ENCODE measurements at regions not wholly inside any gene's neighbourhood (a gene's known extent, or its start where the extent isn't known, plus 50 kb on each side); places are given as distances from the start of the nearest gene placed in this dataset.

DNA sequence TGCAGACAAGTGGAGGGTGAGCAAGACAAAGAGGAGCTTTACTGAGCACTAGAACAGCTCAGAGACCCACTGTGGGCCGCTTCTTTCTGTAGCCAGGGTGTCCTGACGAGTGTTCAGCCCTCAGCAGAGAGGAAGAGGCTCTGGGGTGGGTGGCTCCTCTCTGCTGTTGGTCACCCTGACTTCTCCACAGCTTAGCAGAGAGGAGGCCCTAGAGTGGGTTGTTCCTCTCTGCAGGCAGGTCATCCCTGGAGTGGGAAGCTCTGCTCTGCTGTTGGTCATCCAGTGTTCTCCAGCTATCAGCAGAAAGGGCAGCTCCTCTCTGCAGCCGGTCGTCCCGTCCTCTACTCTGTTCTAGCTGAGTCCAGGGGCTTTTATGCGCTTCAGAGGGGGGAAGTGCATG lies 286.5 kb downstream of the ICOS start:
- Histone ChIP-seq H3K9me2 (ENCODE audit: insufficient read depth) (no peaks in the 10 kb centered on the region), H4K20me1 (replicated peaks; ENCODE audit: insufficient read depth) (no peaks in the 10 kb centered on the region), H3K27me3 (ENCODE audit: insufficient read depth) (peaks cover 19% of the 10 kb centered on the region), H3K4me1 (ENCODE audit: insufficient read depth) (peaks cover 6% of the 10 kb centered on the region; the same call in 1 of the 2 replicates), H3K4me3 (no peak overlapping the region), H3K27ac (ENCODE audit: low read depth) (no peak overlapping the region), H3K36me3 (ENCODE audit: insufficient read depth) (no peaks in the 10 kb centered on the region), H3F3A (replicated peaks; ENCODE audit: low read depth) (no peaks in the 10 kb centered on the region), H3K79me2 (replicated peaks; ENCODE audit: insufficient read depth) (no peaks in the 10 kb centered on the region), H3K4me2 (no peak overlapping the region), H2AFZ (no peak overlapping the region)
- Mint-ChIP-seq H3K36me3 (ENCODE audit: low read depth) (no peaks in the 10 kb centered on the region; the same call in 2 of the 3 replicates), H3K27me3 (ENCODE audit: insufficient read depth, low read depth, poor library complexity) (peaks cover 9% of the 10 kb centered on the region), H3K4me1 (peaks cover 6% of the 10 kb centered on the region), H3K4me3 (no peak overlapping the region), H3K27ac (no peak overlapping the region), H3K9me3 (peaks cover 3% of the 10 kb centered on the region; the same call in 2 of the 3 replicates)
- DNase-seq (ENCODE audit: low spot score), result no peak
- no peak for ATAC-seq
- TF ChIP-seq EZH2 (IDR thresholded peaks at IDR 0.05; ENCODE audit: low read depth, unreplicated experiment) (no peak), CREB1 (CRISPR knock-in tag; IDR thresholded peaks at IDR 0.05; ENCODE audit: low read depth) (no peak), STAT1 (IDR thresholded peaks at IDR 0.05; ENCODE audit: unreplicated experiment) (no peak), JUNB (IDR thresholded peaks at IDR 0.05; ENCODE audit: unreplicated experiment) (no peak), EZH2phosphoT487 (IDR thresholded peaks at IDR 0.05; ENCODE audit: unreplicated experiment) (no peak), ZNF114 (CRISPR knock-in tag; IDR thresholded peaks at IDR 0.05) (no peak)
- TF ChIP-seq, protein P1, sequence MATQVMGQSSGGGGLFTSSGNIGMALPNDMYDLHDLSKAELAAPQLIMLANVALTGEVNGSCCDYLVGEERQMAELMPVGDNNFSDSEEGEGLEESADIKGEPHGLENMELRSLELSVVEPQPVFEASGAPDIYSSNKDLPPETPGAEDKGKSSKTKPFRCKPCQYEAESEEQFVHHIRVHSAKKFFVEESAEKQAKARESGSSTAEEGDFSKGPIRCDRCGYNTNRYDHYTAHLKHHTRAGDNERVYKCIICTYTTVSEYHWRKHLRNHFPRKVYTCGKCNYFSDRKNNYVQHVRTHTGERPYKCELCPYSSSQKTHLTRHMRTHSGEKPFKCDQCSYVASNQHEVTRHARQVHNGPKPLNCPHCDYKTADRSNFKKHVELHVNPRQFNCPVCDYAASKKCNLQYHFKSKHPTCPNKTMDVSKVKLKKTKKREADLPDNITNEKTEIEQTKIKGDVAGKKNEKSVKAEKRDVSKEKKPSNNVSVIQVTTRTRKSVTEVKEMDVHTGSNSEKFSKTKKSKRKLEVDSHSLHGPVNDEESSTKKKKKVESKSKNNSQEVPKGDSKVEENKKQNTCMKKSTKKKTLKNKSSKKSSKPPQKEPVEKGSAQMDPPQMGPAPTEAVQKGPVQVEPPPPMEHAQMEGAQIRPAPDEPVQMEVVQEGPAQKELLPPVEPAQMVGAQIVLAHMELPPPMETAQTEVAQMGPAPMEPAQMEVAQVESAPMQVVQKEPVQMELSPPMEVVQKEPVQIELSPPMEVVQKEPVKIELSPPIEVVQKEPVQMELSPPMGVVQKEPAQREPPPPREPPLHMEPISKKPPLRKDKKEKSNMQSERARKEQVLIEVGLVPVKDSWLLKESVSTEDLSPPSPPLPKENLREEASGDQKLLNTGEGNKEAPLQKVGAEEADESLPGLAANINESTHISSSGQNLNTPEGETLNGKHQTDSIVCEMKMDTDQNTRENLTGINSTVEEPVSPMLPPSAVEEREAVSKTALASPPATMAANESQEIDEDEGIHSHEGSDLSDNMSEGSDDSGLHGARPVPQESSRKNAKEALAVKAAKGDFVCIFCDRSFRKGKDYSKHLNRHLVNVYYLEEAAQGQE (IDR thresholded peaks at IDR 0.05; ENCODE audit: unreplicated experiment), result no peak
- TF ChIP-seq, protein P2, sequence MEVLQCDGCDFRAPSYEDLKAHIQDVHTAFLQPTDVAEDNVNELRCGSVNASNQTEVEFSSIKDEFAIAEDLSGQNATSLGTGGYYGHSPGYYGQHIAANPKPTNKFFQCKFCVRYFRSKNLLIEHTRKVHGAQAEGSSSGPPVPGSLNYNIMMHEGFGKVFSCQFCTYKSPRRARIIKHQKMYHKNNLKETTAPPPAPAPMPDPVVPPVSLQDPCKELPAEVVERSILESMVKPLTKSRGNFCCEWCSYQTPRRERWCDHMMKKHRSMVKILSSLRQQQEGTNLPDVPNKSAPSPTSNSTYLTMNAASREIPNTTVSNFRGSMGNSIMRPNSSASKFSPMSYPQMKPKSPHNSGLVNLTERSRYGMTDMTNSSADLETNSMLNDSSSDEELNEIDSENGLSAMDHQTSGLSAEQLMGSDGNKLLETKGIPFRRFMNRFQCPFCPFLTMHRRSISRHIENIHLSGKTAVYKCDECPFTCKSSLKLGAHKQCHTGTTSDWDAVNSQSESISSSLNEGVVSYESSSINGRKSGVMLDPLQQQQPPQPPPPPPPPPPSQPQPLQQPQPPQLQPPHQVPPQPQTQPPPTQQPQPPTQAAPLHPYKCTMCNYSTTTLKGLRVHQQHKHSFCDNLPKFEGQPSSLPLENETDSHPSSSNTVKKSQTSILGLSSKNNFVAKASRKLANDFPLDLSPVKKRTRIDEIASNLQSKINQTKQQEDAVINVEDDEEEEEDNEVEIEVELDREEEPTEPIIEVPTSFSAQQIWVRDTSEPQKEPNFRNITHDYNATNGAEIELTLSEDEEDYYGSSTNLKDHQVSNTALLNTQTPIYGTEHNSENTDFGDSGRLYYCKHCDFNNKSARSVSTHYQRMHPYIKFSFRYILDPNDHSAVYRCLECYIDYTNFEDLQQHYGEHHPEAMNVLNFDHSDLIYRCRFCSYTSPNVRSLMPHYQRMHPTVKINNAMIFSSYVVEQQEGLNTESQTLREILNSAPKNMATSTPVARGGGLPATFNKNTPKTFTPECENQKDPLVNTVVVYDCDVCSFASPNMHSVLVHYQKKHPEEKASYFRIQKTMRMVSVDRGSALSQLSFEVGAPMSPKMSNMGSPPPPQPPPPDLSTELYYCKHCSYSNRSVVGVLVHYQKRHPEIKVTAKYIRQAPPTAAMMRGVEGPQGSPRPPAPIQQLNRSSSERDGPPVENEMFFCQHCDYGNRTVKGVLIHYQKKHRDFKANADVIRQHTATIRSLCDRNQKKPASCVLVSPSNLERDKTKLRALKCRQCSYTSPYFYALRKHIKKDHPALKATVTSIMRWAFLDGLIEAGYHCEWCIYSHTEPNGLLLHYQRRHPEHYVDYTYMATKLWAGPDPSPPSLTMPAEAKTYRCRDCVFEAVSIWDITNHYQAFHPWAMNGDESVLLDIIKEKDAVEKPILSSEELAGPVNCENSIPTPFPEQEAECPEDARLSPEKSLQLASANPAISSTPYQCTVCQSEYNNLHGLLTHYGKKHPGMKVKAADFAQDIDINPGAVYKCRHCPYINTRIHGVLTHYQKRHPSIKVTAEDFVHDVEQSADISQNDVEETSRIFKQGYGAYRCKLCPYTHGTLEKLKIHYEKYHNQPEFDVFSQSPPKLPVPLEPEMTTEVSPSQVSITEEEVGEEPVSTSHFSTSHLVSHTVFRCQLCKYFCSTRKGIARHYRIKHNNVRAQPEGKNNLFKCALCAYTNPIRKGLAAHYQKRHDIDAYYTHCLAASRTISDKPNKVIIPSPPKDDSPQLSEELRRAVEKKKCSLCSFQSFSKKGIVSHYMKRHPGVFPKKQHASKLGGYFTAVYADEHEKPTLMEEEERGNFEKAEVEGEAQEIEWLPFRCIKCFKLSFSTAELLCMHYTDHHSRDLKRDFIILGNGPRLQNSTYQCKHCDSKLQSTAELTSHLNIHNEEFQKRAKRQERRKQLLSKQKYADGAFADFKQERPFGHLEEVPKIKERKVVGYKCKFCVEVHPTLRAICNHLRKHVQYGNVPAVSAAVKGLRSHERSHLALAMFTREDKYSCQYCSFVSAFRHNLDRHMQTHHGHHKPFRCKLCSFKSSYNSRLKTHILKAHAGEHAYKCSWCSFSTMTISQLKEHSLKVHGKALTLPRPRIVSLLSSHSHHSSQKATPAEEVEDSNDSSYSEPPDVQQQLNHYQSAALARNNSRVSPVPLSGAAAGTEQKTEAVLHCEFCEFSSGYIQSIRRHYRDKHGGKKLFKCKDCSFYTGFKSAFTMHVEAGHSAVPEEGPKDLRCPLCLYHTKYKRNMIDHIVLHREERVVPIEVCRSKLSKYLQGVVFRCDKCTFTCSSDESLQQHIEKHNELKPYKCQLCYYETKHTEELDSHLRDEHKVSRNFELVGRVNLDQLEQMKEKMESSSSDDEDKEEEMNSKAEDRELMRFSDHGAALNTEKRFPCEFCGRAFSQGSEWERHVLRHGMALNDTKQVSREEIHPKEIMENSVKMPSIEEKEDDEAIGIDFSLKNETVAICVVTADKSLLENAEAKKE (CRISPR knock-in tag; IDR thresholded peaks at IDR 0.05), result no peak
- TF ChIP-seq, protein P3, sequence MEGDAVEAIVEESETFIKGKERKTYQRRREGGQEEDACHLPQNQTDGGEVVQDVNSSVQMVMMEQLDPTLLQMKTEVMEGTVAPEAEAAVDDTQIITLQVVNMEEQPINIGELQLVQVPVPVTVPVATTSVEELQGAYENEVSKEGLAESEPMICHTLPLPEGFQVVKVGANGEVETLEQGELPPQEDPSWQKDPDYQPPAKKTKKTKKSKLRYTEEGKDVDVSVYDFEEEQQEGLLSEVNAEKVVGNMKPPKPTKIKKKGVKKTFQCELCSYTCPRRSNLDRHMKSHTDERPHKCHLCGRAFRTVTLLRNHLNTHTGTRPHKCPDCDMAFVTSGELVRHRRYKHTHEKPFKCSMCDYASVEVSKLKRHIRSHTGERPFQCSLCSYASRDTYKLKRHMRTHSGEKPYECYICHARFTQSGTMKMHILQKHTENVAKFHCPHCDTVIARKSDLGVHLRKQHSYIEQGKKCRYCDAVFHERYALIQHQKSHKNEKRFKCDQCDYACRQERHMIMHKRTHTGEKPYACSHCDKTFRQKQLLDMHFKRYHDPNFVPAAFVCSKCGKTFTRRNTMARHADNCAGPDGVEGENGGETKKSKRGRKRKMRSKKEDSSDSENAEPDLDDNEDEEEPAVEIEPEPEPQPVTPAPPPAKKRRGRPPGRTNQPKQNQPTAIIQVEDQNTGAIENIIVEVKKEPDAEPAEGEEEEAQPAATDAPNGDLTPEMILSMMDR (conservative IDR thresholded peaks at IDR 0.05; ENCODE audit: low read depth in 2 of 2), result no peak

Data from GM23338 (cell line).